Activated CD8-positive, alpha-beta memory T cell treated with anti-CD3 and anti-CD28 coated beads, Interleukin-2, amount 10 ng/mL, durations not matched to agents 7 days and 5 days (primary cell): ENCODE measurements at regions not wholly inside any gene's neighbourhood (a gene's known extent, or its start where the extent isn't known, plus 50 kb on each side); places are given as distances from the start of the nearest gene placed in this dataset.

ENCODE experiments used
- ATAC-seq: fragments of 150-1000 bp; cut with Tn5 transposase; one replicate; pipeline ENCODE4 v1.10.0; 2021; ENCODE audit warnings: moderate library complexity
- CTCF ChIA-PET: fragments of 350-600 bp; sonication (Branson Sonifier 250); formaldehyde crosslinking; loops from one replicate; lab custom pipeline; 2021; ENCODE audit warnings: antibody characterized with exemption; lab: Charles Lee
- DNase-seq: peaks from one replicate; pipeline ENCODE4 v3.0.0-alpha.2; 2020
- H3K27ac Mint-ChIP-seq: one replicate; pipeline ENCODE4 v1.8.0; 2021; ENCODE audit warnings: mild to moderate bottlenecking, mixed read lengths
- H3K27me3 Mint-ChIP-seq: one replicate; pipeline ENCODE4 v1.8.0; 2021; ENCODE audit warnings: mixed read lengths
- H3K36me3 Mint-ChIP-seq: one replicate; pipeline ENCODE4 v1.8.0; 2021; ENCODE audit warnings: mild to moderate bottlenecking, mixed read lengths
- H3K4me1 Mint-ChIP-seq: one replicate; pipeline ENCODE4 v1.8.0; 2021; ENCODE audit warnings: mixed read lengths
- H3K4me3 Mint-ChIP-seq: one replicate; pipeline ENCODE4 v1.8.0; 2021; ENCODE audit warnings: mild to moderate bottlenecking, moderate library complexity, mixed read lengths
- H3K9me3 Mint-ChIP-seq: one replicate; pipeline ENCODE4 v1.8.0; 2022; ENCODE audit warnings: low read depth, mixed read lengths

DNA sequence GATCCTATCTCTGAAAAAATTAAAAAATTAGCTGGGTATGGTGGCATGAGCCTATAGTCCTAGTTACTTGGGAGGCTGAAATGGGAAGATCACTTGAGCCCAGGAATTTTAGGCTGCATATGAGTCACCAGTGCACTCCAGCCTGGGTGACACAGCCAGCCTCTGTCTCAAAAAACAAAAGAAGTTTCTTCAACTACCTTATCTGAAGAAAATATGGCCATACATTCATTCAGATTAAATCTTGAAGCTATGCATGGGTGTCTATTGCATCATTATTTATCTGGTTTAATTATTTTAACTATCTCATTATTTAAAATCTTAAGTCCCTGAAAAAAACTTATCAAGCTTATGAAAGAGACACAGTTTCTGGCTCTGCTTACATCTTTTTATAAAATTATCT is 204.1 kb downstream of the SIM1 start:
- H3K36me3 Mint-ChIP-seq, result peaks cover 2% of the 10 kb centered on the region
- CTCF ChIA-PET, result no interaction called here
- no peaks in the 10 kb centered on the region for H3K9me3 Mint-ChIP-seq

DNA sequence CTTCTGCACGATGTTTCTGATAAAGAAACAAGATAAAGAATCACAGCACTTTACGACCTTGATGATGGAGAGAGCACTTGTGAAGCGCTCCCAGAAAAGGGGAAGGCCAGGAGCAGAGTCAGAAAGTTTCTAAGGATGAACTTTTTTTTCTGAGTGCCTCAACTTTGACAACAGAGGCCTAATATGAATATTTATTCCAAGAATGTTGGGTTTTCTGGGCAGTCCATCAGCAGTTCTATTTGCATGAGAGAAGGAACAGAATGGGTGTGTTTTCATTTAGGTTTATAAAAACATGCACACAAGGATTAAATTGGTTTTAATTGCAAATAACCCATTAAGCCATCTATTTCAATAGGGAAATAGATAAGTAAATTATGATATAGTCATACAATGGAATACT is 204.9 kb downstream of the SIM1 start:
- H3K36me3 Mint-ChIP-seq, result peaks cover 2% of the 10 kb centered on the region
- no peak overlapping the region for H3K4me3 Mint-ChIP-seq
- CTCF ChIA-PET, result interaction anchor here (0.8 kb wide), 1 partner anchor 159 kb away, joined by 3 read pairs; no protein-coding TSS in a partner anchor
- peaks cover 6% of the 10 kb centered on the region for H3K27me3 Mint-ChIP-seq
- H3K27ac Mint-ChIP-seq, result no peak overlapping the region
- no peaks in the 10 kb centered on the region for H3K9me3 Mint-ChIP-seq
- no peak for DNase-seq
- peaks cover 23% of the 10 kb centered on the region for H3K4me1 Mint-ChIP-seq
- no peak for ATAC-seq

More for the DNA sequence above, 204.1 kb downstream of the SIM1 start:
- Mint-ChIP-seq H3K27me3 (peaks cover 6% of the 10 kb centered on the region), H3K4me3 (no peak overlapping the region), H3K27ac (no peak overlapping the region), H3K4me1 (peaks cover 23% of the 10 kb centered on the region)
- DNase-seq (no peak), ATAC-seq (no peak)

DNA sequence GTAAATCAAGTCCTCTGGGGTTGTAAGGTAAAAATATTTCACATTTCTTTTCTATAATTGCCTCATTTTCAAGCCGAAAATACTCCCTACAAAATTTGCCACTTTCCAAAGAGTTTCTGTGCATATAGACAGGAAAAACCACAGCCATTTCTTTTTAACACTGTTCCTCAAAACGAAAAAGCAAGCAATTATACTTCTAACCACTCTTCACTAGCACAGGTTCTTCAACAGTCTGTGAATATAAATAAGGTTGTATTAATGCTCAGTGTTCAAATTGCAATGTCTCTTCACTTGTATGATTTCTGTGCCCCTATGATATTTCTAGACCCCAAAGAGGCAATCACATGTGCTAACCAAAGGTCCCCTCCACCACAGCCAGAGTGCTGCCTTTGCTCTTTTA is 206.0 kb downstream of the SIM1 start:
- H3K4me3 Mint-ChIP-seq, result peak overlapping the region; percentile 36
- CTCF ChIA-PET, result interaction anchor here (0.5 to 2.1 kb wide), 3 partner anchors 30 to 142 kb away, joined by 3 to 11 read pairs (median 4); no protein-coding TSS in a partner anchor

DNA sequence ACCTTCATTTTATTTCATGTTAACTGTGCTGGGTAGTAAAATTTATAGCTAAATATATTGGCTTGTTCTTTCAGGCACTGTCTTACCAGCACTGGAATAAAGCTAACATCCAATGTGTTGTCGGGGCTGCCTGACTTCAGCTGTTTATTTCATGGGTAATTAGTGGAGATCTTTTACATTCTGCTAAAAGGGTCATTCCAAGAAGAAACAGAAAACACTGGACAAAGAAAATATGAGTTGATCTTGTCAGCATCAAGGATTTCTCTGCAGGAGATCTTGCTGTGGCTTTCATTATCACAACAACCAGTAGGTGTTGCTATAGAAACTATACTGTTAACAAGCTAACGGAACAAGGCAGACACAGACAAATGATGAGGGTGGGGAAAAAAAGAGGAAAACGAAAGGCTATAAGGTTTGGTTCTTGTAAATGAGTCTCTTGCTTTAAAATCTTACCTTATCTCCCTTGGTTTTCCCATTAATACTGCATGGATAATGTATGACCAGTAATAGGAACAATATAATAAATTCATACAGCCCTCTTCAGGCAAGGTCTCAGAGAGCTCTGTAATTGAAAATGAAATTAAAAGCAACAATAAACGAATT is 206.8 kb downstream of the SIM1 start:
- peak overlapping the region; percentile 83 for H3K27ac Mint-ChIP-seq
- H3K4me1 Mint-ChIP-seq, result peaks cover 29% of the 10 kb centered on the region
- DNase-seq (no peak), ATAC-seq (peak; percentile 89)
- CTCF ChIA-PET, result interaction anchor here (0.5 to 2.1 kb wide), 5 partner anchors 10 to 141 kb away, joined by 3 to 11 read pairs (median 3); no protein-coding TSS in a partner anchor
- peaks cover 3% of the 10 kb centered on the region for H3K27me3 Mint-ChIP-seq
- H3K36me3 Mint-ChIP-seq, result peaks cover 3% of the 10 kb centered on the region
- H3K4me3 Mint-ChIP-seq, result peak overlapping the region; percentile 74
- no peaks in the 10 kb centered on the region for H3K9me3 Mint-ChIP-seq

More for the DNA sequence above, 206.0 kb downstream of the SIM1 start:
- Mint-ChIP-seq H3K36me3 (peaks cover 3% of the 10 kb centered on the region), H3K27me3 (peaks cover 3% of the 10 kb centered on the region), H3K27ac (peak overlapping the region; percentile 82), H3K9me3 (no peaks in the 10 kb centered on the region), H3K4me1 (peaks cover 29% of the 10 kb centered on the region)
- ATAC-seq, result peak; percentile 55
- DNase-seq, result no peak

DNA sequence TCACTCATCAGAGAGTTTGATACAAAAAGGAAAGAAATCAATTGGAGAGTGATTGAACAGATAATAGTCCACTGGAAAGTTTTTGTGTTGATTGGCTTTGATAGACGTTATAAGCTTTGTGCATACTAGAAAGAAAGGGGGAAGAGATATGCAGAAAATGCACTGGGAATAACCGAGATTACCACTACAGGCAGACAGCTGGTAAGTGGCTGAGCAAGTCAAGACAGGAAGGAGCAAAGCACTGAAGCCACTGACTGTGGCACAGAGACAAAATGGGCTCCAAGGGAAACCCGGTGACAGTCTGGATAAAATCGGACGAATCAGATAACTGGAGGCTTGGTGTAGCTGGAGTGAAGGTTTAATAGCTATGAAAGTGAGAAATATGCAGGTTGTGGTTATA is 209.0 kb downstream of the SIM1 start:
- H3K4me3 Mint-ChIP-seq, result no peak overlapping the region
- peaks cover 26% of the 10 kb centered on the region for H3K4me1 Mint-ChIP-seq
- CTCF ChIA-PET, result no interaction called here
- peaks cover 3% of the 10 kb centered on the region for H3K27me3 Mint-ChIP-seq
- DNase-seq (no peak), ATAC-seq (no peak)
- H3K36me3 Mint-ChIP-seq, result peaks cover 3% of the 10 kb centered on the region
- H3K27ac Mint-ChIP-seq, result no peak overlapping the region
- H3K9me3 Mint-ChIP-seq, result no peaks in the 10 kb centered on the region

DNA sequence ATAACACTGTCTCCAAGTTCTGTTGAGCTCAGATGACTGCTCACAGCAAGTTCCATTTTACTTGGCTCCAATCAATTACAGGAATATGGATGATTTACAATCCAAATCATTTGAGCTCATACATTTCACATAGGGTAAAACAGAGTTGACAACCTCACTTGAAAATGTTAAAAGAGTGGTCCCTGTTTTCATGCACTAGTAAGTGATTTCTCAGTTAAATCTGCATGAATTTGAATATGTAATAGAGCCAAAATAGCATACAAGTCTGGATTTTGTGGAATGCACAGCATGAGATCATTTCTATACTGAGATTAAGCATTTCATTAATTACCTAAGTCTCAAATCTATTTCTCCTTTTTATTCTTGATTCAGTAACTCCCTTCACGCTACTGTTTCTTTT is 217.6 kb downstream of the SIM1 start:
- DNase-seq (no peak), ATAC-seq (no peak)
- H3K4me1 Mint-ChIP-seq, result peaks cover 4% of the 10 kb centered on the region
- CTCF ChIA-PET, result no interaction called here
- no peaks in the 10 kb centered on the region for H3K36me3 Mint-ChIP-seq
- H3K9me3 Mint-ChIP-seq, result no peaks in the 10 kb centered on the region
- no peak overlapping the region for H3K4me3 Mint-ChIP-seq
- H3K27ac Mint-ChIP-seq, result no peak overlapping the region
- H3K27me3 Mint-ChIP-seq, result peaks cover 24% of the 10 kb centered on the region

DNA sequence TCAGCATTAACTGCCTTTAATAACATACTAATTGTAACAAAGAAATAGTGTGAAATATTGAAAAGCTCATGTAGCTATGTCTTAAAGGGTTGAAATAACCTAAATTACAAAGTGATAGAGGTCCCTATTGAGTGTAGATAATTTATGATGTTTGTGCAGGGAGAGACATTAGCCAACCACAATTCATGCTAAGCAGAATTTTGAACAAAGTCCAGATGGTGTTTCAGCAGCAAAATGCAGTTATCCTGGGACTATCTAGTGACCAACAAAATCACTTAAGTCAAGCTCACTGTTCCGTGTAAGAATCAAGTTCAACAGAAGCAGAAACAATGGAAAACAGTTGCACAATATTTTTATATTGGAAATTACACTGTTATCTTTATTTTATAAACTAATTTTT is 218.5 kb downstream of the SIM1 start:
- Mint-ChIP-seq H3K27me3 (peaks cover 26% of the 10 kb centered on the region), H3K36me3 (no peaks in the 10 kb centered on the region), H3K4me1 (peaks cover 4% of the 10 kb centered on the region), H3K9me3 (no peaks in the 10 kb centered on the region), H3K4me3 (no peak overlapping the region), H3K27ac (no peak overlapping the region)
- no peak for DNase-seq
- CTCF ChIA-PET, result no interaction called here
- ATAC-seq, result no peak

DNA sequence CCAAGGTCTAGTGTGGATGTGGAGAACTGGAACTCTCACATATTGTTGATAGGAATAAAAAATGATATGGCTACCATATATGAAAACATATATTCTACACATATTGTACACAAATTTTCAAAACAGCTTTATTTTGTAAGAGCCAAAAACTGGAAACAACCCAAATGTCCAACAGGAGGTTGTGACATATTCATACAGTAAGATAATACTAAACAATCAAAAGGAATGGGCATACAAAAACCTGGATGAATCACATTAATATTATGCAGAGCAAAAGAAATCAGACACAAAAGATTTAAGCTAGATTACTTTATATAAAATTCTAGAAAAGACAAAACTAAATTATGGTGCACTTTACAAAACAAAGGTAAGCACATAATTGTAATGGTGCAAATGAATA is 223.9 kb downstream of the SIM1 start:
- DNase-seq (no peak), ATAC-seq (no peak)
- H3K4me3 Mint-ChIP-seq, result no peak overlapping the region
- H3K27ac Mint-ChIP-seq, result no peak overlapping the region
- peaks cover 46% of the 10 kb centered on the region for H3K27me3 Mint-ChIP-seq
- peaks cover 10% of the 10 kb centered on the region for H3K4me1 Mint-ChIP-seq
- CTCF ChIA-PET, result no interaction called here
- H3K36me3 Mint-ChIP-seq, result no peaks in the 10 kb centered on the region
- H3K9me3 Mint-ChIP-seq, result no peaks in the 10 kb centered on the region

DNA sequence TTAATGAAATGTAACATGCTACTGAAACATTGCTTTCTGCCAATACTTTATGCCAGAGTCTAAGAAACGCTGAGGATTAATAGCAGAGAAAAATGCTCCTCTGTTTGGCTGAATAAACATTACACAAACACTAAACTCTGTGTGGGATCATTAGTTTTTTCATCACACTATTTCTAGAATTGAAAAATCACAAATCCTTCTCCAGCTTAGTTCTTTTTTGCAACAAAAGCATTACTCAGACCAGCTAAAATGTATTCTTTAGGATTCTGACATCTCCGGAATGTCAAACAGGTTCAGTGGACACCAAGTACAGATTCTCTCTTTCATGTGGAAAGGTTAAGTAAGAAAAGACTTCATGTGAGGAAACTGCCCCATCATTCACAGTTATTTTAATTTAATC is 226.9 kb downstream of the SIM1 start:
- Mint-ChIP-seq H3K4me3 (no peak overlapping the region), H3K27me3 (peaks cover 48% of the 10 kb centered on the region), H3K36me3 (no peaks in the 10 kb centered on the region), H3K4me1 (peaks cover 6% of the 10 kb centered on the region), H3K27ac (no peak overlapping the region), H3K9me3 (no peaks in the 10 kb centered on the region)
- ATAC-seq (no peak), DNase-seq (no peak)
- CTCF ChIA-PET, result no interaction called here

DNA sequence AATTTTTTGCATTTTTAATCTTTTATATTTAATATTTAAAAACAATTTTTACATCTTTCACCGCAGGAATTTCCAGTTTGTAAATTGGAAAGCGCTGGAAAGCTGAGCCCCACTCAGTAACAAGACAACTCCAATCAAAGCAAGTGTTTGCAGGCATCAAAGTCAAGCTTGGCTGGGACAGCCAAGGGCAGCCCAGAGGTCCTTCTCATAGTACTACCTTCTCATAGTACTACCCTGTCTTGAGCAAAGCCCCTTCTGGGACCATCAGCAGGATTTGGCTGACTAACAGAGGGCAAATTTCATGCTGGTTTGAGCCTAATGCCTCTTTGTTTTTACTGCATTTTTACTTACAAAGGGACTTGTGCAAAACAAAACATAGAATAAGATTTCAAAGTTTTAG is 228.3 kb downstream of the SIM1 start:
- CTCF ChIA-PET, result interaction anchor here (1.3 kb wide), 1 partner anchor 55 kb away, joined by 3 read pairs; no protein-coding TSS in a partner anchor
- Mint-ChIP-seq H3K4me1 (peaks cover 8% of the 10 kb centered on the region), H3K27ac (no peak overlapping the region), H3K36me3 (no peaks in the 10 kb centered on the region), H3K4me3 (no peak overlapping the region), H3K9me3 (no peaks in the 10 kb centered on the region), H3K27me3 (peaks cover 51% of the 10 kb centered on the region)
- DNase-seq (no peak), ATAC-seq (no peak)

DNA sequence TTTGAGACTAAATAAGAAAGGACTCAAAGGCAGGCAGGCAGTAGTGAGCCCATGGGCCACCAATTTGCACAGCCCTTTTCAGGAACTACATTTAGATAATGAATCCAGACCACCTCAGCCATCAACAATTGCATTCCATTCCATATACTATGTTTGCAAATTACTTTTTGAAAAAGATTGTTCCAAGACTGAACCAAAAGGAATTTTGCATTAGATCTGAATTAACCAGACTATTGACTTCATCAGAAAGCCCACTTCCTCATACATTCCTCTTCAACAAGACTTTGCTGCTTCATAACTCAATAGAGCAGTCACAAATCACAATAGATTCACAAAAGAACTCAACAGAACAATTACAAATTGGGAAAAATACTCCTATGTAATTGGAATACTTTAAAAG is 229.1 kb downstream of the SIM1 start:
- H3K4me3 Mint-ChIP-seq, result no peak overlapping the region

DNA sequence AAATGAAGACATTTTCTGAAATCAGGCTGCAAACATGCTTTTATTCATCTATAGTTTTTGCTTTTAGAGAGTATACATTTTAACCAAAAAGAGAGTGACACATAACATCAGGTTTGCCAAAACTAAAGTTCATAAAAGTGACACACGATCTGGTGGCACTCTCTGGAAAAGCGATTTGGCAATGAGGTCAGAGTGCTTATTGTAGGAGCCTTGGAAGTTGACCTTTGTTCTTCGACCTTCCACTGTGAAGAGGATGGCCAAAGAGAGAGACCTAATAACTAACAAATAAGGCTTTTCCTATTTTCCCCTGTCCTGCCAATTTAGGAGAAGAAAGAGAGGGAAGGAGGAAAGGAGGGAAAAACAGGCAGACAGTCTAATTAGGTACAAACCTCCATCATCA is 230.1 kb downstream of the SIM1 start:
- no peak overlapping the region for H3K27ac Mint-ChIP-seq
- H3K9me3 Mint-ChIP-seq, result no peaks in the 10 kb centered on the region
- no peak overlapping the region for H3K4me3 Mint-ChIP-seq
- no peaks in the 10 kb centered on the region for H3K36me3 Mint-ChIP-seq
- no peak for DNase-seq
- H3K4me1 Mint-ChIP-seq, result peaks cover 24% of the 10 kb centered on the region
- CTCF ChIA-PET, result no interaction called here
- no peak for ATAC-seq
- peaks cover 45% of the 10 kb centered on the region for H3K27me3 Mint-ChIP-seq

More for the DNA sequence above, 229.1 kb downstream of the SIM1 start:
- peaks cover 15% of the 10 kb centered on the region for H3K4me1 Mint-ChIP-seq
- peaks cover 48% of the 10 kb centered on the region for H3K27me3 Mint-ChIP-seq
- CTCF ChIA-PET, result interaction anchor here (1.3 kb wide), 1 partner anchor 56 kb away, joined by 3 read pairs; no protein-coding TSS in a partner anchor
- no peaks in the 10 kb centered on the region for H3K36me3 Mint-ChIP-seq
- no peak overlapping the region for H3K27ac Mint-ChIP-seq
- DNase-seq (no peak), ATAC-seq (no peak)
- H3K9me3 Mint-ChIP-seq, result no peaks in the 10 kb centered on the region

DNA sequence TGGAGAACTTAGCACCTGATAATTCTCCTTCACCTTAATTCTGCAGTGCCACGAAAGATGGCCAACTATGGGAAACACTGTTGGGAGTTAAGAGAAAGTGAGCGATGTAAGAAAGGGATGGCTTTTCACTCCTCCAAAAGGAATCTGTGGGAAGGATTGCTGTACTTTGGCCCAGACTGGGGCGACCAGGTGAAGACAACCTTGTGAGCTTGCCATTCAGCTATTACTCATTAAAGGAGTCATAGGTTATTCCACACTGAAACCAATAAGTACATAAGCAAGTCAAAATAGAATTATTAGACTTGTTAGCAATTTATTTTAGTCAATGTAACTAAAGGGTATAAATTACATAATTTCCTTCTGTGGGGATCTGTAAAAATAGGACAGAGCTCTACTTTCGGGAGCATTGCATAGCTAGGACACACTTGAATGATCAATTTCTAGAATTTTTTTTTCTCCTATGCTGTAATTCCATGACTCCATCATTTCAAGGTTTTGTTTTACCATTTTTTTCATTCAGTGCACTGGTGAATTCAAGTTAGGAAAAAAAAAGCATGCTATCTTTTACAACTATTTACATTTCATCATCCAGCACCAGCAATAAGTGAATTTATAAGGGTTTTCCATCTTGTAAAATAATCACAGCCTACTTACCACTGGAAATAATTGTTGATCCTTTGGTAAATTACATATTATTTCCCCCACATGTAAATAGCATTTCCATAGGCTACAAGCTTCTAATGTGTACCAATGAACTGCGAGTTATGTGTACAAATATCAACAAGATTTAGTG is 231.7 kb downstream of the SIM1 start:
- DNase-seq (no peak), ATAC-seq (no peak)
- Mint-ChIP-seq H3K4me3 (no peak overlapping the region), H3K27me3 (peaks cover 49% of the 10 kb centered on the region), H3K36me3 (no peaks in the 10 kb centered on the region), H3K9me3 (no peaks in the 10 kb centered on the region), H3K4me1 (peaks cover 39% of the 10 kb centered on the region), H3K27ac (no peak overlapping the region)
- CTCF ChIA-PET, result interaction anchor here (0.7 kb wide), 1 partner anchor 61 kb away, joined by 3 read pairs; no protein-coding TSS in a partner anchor

DNA sequence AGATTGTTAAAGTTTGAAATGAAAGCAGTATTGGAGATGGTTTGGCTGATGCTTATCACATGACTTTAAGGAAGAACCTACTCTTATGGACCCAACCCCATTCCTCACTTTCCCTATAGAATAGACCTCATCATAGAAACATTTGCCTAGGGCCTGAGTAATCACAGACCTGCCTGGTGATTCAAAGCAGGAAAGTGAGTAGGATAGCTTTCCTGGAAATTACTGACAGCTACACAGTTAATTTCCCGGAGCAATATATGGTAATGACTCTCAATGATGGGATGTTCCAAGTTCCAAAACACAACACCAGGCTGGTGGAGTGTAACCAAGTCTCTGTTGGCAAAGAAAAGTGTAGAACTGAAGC is 233.8 kb downstream of the SIM1 start:
- no peak for ATAC-seq
- Mint-ChIP-seq H3K36me3 (peaks cover 2% of the 10 kb centered on the region), H3K27ac (peak overlapping the region; percentile 64), H3K4me1 (peaks cover 36% of the 10 kb centered on the region), H3K4me3 (peak overlapping the region; percentile 14), H3K27me3 (peaks cover 30% of the 10 kb centered on the region), H3K9me3 (no peaks in the 10 kb centered on the region)
- no peak for DNase-seq
- CTCF ChIA-PET, result interaction anchor here (1.3 to 1.4 kb wide), 2 partner anchors 41 to 59 kb away, joined by 3 read pairs; no protein-coding TSS in a partner anchor
